ENCODE measurements at regions not wholly inside any gene's neighbourhood (a gene's known extent, or its start where the extent isn't known, plus 50 kb on each side); places are given as distances from the start of the nearest gene placed in this dataset.

GRCh38 chrX:77060572-77060971, 386.6 kb upstream of the FGF16 start:
- TF ChIP-seq, protein P1, sequence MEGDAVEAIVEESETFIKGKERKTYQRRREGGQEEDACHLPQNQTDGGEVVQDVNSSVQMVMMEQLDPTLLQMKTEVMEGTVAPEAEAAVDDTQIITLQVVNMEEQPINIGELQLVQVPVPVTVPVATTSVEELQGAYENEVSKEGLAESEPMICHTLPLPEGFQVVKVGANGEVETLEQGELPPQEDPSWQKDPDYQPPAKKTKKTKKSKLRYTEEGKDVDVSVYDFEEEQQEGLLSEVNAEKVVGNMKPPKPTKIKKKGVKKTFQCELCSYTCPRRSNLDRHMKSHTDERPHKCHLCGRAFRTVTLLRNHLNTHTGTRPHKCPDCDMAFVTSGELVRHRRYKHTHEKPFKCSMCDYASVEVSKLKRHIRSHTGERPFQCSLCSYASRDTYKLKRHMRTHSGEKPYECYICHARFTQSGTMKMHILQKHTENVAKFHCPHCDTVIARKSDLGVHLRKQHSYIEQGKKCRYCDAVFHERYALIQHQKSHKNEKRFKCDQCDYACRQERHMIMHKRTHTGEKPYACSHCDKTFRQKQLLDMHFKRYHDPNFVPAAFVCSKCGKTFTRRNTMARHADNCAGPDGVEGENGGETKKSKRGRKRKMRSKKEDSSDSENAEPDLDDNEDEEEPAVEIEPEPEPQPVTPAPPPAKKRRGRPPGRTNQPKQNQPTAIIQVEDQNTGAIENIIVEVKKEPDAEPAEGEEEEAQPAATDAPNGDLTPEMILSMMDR (IDR thresholded peaks at IDR 0.05; ENCODE audit: low read depth, low read length): no peak
- no peak for TF ChIP-seq EZH2phosphoT487 (IDR thresholded peaks at IDR 0.05; ENCODE audit: low read depth)

All from OCI-LY3 (cell line).